Ecto neural progenitor cell (in vitro differentiated cells): ENCODE measurements at regions not wholly inside any gene's neighbourhood (a gene's known extent, or its start where the extent isn't known, plus 50 kb on each side); places are given as distances from the start of the nearest gene placed in this dataset.

Source experiments
- DNase-seq: peaks from one replicate; pipeline ENCODE4 v3.0.0-alpha.2; 2018; ENCODE audit warnings: low spot score

- no peak for DNase-seq
Measured at GRCh38 chr6:145329257-145329656, 406.1 kb downstream of the EPM2A start.

GRCh38 chr6:145331066-145331465, 404.3 kb downstream of the EPM2A start:
- DNase-seq: no peak

- DNase-seq: no peak
Measured at GRCh38 chr6:145332011-145332410, 403.3 kb downstream of the EPM2A start.

- no peak for DNase-seq
Measured at GRCh38 chr6:145336119-145336518, 399.2 kb downstream of the EPM2A start.

GRCh38 chr6:145339089-145339488, 396.2 kb downstream of the EPM2A start:
- DNase-seq: no peak

GRCh38 chr6:145340256-145340655, 395.1 kb downstream of the EPM2A start:
- DNase-seq: no peak

- DNase-seq: no peak
Measured at GRCh38 chr6:145345094-145345493, 390.2 kb downstream of the EPM2A start.

- DNase-seq: no peak
Measured at GRCh38 chr6:145347216-145347615, 388.1 kb downstream of the EPM2A start.

GRCh38 chr6:145349950-145350510, 385.3 kb downstream of the EPM2A start:
- no peak for DNase-seq

- no peak for DNase-seq
Measured at GRCh38 chr6:145350928-145351327, 384.4 kb downstream of the EPM2A start.

GRCh38 chr6:145352382-145353080, 382.8 kb downstream of the EPM2A start:
- DNase-seq: no peak

GRCh38 chr6:145360865-145361264, 374.5 kb downstream of the EPM2A start:
- DNase-seq: no peak

- DNase-seq: no peak
Measured at GRCh38 chr6:145367149-145367548, 368.2 kb downstream of the EPM2A start.

- DNase-seq: no peak
Measured at GRCh38 chr6:145368075-145368474, 367.2 kb downstream of the EPM2A start.

GRCh38 chr6:145370559-145370958, 364.8 kb downstream of the EPM2A start:
- no peak for DNase-seq

- no peak for DNase-seq
Measured at GRCh38 chr6:145372671-145373151, 362.6 kb downstream of the EPM2A start.

- DNase-seq: no peak
Measured at GRCh38 chr6:145373826-145374225, 361.5 kb downstream of the EPM2A start.

- DNase-seq: no peak
Measured at GRCh38 chr6:145374570-145374969, 360.8 kb downstream of the EPM2A start.

- DNase-seq: no peak
Measured at GRCh38 chr6:145375502-145375901, 359.8 kb downstream of the EPM2A start.

GRCh38 chr6:145380186-145380585, 355.1 kb downstream of the EPM2A start:
- no peak for DNase-seq

GRCh38 chr6:145381941-145382340, 353.4 kb downstream of the EPM2A start:
- DNase-seq: no peak

GRCh38 chr6:145383428-145383827, 351.9 kb downstream of the EPM2A start:
- DNase-seq: no peak

GRCh38 chr6:145384503-145384902, 350.8 kb downstream of the EPM2A start:
- DNase-seq: no peak

GRCh38 chr6:145396499-145396898, 338.8 kb downstream of the EPM2A start:
- no peak for DNase-seq
